ENCODE measurements at regions not wholly inside any gene's neighbourhood (a gene's known extent, or its start where the extent isn't known, plus 50 kb on each side); places are given as distances from the start of the nearest gene placed in this dataset.

DNA sequence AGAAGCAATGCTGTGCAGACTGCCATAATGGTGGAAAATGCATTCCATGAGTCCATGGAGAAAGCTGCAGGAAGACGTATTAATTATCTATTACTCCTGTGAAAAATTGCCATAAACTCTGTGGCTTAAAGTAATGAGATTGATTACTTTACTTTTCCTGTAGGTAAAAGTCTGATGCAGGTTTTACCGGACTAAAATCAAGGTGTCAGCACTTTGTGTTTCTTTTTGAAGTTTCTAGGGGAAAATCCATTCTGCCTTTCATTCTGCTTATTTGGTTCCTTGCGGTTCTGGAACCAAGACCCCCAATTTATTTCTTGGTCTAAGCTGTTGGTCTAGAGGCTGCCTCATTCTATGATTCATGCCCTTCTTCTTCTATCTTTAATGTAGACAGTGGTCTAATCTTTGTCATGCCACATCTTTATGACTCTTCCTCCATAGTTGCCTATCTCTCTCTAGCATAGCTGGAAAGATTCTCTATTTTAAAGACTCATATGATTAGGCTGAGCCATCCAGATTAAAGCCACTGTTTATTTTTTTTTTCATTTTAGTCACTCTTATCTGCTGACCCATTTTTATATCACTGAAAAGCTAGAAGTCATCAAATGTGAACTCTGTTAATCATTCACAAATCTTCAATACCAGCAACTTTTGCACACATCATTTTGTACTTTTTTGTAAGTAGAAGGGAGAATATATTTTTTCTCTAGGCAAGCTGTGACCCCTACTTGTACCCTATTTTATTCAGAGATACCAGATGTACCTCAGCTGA lies 2056.4 kb downstream of the PCDH7 start:
- no peak for DNase-seq (ENCODE audit: low read depth)
- TF ChIP-seq CTCF (IDR thresholded peaks at IDR 0.05; ENCODE audit: control insufficient read depth, extremely low read depth, insufficient read depth) = no peak
- no peak overlapping the region for H3K4me3 ChIP-seq (ENCODE audit: low read depth, low read length)

DNA sequence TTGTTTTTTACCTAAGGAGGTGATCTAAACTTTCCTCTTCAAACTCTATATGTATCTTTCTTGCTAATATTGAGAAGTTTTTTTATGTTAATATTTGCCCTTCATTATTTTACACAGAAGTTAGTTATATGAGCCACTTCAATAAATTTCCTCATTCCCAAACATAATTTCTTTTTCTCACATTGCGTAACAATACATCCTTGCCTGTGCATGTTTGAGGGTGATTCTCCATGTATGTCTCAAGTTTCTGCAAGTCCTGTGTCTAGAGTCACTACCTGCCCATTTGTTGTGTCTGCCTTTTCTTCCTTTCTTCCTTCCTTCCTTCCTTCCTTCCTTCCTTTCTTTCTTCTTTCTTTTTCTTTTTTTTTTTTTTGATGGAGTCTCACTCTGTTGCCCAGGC lies 2057.9 kb downstream of the PCDH7 start:
- TF ChIP-seq CTCF (IDR thresholded peaks at IDR 0.05; ENCODE audit: control insufficient read depth, extremely low read depth, insufficient read depth) = no peak
- no peak for DNase-seq (ENCODE audit: low read depth)
- no peak overlapping the region for H3K4me3 ChIP-seq (ENCODE audit: low read depth, low read length)

DNA sequence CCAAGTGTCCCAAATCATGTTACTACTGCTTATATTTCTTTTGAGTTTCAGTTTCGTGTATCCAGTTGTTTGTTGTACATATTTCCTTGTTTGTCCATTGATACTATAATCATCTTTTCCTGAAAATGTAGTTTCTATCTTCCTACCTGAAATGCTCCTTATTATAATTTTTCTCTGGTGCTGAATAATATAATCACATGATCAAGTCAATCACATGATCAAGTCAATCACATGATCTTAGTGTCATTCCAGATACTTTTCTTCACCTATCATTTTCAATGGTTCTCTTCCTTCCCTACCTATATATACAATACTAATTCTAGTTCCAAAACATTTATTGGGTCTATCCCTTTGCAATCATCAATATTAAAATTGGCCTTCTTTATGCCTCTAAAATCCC lies 2058.8 kb downstream of the PCDH7 start:
- no peak for DNase-seq (ENCODE audit: low read depth)
- TF ChIP-seq CTCF (IDR thresholded peaks at IDR 0.05; ENCODE audit: control insufficient read depth, extremely low read depth, insufficient read depth) = no peak
- no peak overlapping the region for H3K4me3 ChIP-seq (ENCODE audit: low read depth, low read length)

- no peak for DNase-seq (ENCODE audit: low read depth)
- H3K4me3 ChIP-seq (ENCODE audit: low read depth, low read length) = no peak overlapping the region
- TF ChIP-seq CTCF (IDR thresholded peaks at IDR 0.05; ENCODE audit: control insufficient read depth, extremely low read depth, insufficient read depth) = no peak
These were observed 2068.9 kb downstream of the PCDH7 start for GRCh38 chr4:32789026-32789608.

DNA sequence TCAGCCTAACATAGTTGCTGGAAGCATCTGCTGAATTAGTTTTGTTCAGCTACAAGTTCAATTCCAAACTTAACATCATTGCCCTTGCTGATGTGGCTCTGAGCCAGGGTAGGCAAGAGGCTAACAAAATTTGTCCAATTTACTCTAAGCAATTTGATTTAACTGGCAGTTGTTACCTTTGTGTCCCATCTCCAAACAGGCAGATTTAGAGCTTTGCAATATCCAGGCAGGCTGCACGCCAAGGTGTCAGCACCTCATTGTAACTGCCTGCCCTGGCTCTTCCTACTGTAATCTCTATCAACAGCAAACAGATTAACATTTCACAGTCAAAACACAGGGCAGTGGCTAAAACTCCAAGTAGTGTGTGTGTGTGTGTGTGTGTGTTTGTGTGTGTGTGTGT lies 2070.6 kb downstream of the PCDH7 start:
- no peak for TF ChIP-seq CTCF (IDR thresholded peaks at IDR 0.05; ENCODE audit: control insufficient read depth, extremely low read depth, insufficient read depth)
- no peak for DNase-seq (ENCODE audit: low read depth)
- no peak overlapping the region for H3K4me3 ChIP-seq (ENCODE audit: low read depth, low read length)

- DNase-seq (ENCODE audit: low read depth) = no peak
- TF ChIP-seq CTCF (IDR thresholded peaks at IDR 0.05; ENCODE audit: control insufficient read depth, extremely low read depth, insufficient read depth) = no peak
- no peak overlapping the region for H3K4me3 ChIP-seq (ENCODE audit: low read depth, low read length)
These were observed 2078.4 kb downstream of the PCDH7 start for GRCh38 chr4:32798471-32799159.

All from LNCaP clone FGC (cell line).